ENCODE measurements at regions not wholly inside any gene's neighbourhood (a gene's known extent, or its start where the extent isn't known, plus 50 kb on each side); places are given as distances from the start of the nearest gene placed in this dataset.

DNA sequence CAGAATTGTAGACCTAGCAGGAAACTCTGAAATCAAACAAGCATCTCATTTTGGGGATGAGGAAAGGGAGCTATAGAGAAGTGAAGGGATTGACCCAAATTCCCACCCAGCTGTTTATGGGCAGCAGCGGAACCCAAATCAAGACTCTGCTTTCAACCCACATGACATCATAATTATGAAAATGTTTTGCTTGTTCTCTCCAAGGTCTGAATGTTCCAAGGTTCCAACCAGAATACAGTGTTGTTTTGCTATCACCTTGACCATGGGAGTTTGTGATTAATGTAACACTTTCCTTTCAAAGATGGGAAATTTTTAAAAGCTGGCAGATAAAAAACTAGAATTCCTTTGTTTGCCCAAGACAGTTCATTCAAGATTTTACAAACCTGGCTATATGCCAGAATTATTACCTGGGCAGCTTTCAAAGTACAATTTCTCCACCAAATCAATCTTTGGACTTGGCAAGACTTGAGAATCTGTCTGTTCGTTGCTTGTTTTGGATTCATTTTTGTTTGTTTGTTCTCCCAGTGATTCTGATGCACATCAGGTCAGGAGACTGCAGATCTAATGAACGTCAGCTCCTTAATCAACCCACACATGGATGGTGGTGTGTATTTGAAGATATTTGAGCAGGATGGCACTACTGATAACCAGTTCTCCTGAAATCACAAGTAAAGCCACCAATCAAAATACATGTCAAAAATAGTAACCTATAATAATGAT, 322.7 kb downstream of the FOXO1 start:
- Histone ChIP-seq H3K4me1 (ENCODE audit: control insufficient read depth, low read length) (peaks cover 5% of the 10 kb centered on the region), H3K4me2 (ENCODE audit: low read length) (no peak overlapping the region), H3K79me2 (ENCODE audit: control insufficient read depth, low read length) (no peaks in the 10 kb centered on the region), H3K9me2 (replicated peaks; ENCODE audit: control insufficient read depth, low read length) (no peaks in the 10 kb centered on the region), H3K27ac (ENCODE audit: low read depth, low read length) (no peak overlapping the region), H3K9me3 (ENCODE audit: control insufficient read depth, insufficient read depth, low read length) (no peaks in the 10 kb centered on the region), H3K36me3 (ENCODE audit: control insufficient read depth, low read length) (no peaks in the 10 kb centered on the region), H3K27me3 (ENCODE audit: control insufficient read depth, low read length) (no peaks in the 10 kb centered on the region), H3F3A (ENCODE audit: control insufficient read depth, insufficient read depth) (no peaks in the 10 kb centered on the region), H3K4me3 (ENCODE audit: low read length) (no peak overlapping the region), H4K20me1 (ENCODE audit: control insufficient read depth, insufficient read depth, low read depth, low read length) (no peaks in the 10 kb centered on the region)
- TF ChIP-seq, protein P1, sequence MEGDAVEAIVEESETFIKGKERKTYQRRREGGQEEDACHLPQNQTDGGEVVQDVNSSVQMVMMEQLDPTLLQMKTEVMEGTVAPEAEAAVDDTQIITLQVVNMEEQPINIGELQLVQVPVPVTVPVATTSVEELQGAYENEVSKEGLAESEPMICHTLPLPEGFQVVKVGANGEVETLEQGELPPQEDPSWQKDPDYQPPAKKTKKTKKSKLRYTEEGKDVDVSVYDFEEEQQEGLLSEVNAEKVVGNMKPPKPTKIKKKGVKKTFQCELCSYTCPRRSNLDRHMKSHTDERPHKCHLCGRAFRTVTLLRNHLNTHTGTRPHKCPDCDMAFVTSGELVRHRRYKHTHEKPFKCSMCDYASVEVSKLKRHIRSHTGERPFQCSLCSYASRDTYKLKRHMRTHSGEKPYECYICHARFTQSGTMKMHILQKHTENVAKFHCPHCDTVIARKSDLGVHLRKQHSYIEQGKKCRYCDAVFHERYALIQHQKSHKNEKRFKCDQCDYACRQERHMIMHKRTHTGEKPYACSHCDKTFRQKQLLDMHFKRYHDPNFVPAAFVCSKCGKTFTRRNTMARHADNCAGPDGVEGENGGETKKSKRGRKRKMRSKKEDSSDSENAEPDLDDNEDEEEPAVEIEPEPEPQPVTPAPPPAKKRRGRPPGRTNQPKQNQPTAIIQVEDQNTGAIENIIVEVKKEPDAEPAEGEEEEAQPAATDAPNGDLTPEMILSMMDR (IDR thresholded peaks at IDR 0.05; ENCODE audit: low read depth, low read length, poor library complexity, severe bottlenecking): no peak
- no peak for TF ChIP-seq EZH2phosphoT487 (IDR thresholded peaks at IDR 0.05; ENCODE audit: borderline replicate concordance, low read length)

DNA sequence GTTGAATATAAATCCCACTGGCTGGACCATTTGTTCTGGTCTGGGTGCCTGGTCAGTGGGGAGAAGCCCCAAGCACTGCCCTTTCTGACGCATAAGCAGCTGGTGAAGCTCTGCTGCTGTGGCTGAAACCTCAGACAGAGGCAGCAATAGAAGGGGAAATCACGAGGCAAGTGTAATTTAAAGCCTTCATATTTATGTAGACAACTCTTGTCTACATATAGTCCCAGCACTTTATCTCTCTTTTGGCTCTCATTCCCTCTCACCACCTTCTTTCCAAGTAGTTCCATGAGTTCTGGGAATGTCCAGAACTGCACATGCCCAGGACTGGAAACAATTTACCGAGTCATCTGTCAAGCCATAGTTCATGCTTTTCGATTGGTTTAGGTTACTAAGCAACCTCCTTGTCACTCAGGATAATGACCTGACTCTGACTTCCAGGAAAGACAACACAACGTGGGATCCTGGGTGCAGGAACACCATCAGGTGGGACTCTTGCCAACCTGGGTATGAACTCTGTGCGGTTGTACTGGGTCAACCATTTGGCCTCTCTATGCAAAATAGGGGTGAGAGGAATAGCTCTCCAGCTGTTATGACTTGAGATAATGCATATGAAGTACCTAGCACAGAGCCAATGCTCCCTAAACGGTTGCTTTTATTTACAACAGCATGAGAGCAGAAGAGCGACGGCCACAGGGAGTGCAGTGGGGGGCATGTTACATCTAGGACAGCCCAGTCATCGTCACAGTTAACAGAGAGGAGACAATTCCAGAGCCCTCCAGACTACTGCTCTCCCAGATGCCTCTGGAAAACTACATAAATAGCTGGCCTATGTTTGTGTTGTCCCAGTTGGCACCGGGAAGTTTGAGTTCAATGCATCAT, 321.9 kb downstream of the FOXO1 start:
- Histone ChIP-seq H4K20me1 (ENCODE audit: control insufficient read depth, insufficient read depth, low read depth, low read length) (no peaks in the 10 kb centered on the region), H3K4me1 (ENCODE audit: control insufficient read depth, low read length) (peaks cover 5% of the 10 kb centered on the region), H3K9me3 (ENCODE audit: control insufficient read depth, insufficient read depth, low read length) (no peaks in the 10 kb centered on the region), H3K9me2 (replicated peaks; ENCODE audit: control insufficient read depth, low read length) (no peaks in the 10 kb centered on the region), H3K4me2 (ENCODE audit: low read length) (no peak overlapping the region), H3K4me3 (ENCODE audit: low read length) (no peak overlapping the region), H3K27ac (ENCODE audit: low read depth, low read length) (no peak overlapping the region), H3K36me3 (ENCODE audit: control insufficient read depth, low read length) (no peaks in the 10 kb centered on the region), H3K27me3 (ENCODE audit: control insufficient read depth, low read length) (no peaks in the 10 kb centered on the region), H3F3A (ENCODE audit: control insufficient read depth, insufficient read depth) (no peaks in the 10 kb centered on the region), H3K79me2 (ENCODE audit: control insufficient read depth, low read length) (no peaks in the 10 kb centered on the region)
- TF ChIP-seq, protein P1 (IDR thresholded peaks at IDR 0.05; ENCODE audit: low read depth, low read length, poor library complexity, severe bottlenecking): no peak
- TF ChIP-seq EZH2phosphoT487 (IDR thresholded peaks at IDR 0.05; ENCODE audit: borderline replicate concordance, low read length): no peak

DNA sequence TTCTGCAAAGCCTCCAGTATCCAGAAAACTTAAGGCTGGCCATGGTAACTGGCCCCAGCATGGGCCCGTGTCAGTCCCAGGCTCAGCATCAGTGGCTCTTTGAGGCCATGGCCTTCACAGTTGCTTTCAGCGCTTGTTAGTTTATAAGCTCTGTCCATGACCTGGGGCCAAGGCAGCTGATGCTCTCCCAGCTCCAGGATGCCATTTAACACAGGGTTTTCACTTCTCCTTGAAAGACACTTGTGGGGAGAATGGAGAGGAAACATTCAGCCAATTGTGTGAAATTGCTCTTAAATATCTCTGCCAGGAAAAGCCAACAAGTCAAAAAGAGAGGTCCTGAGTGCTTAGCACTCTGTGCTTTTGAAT, 321.3 kb downstream of the FOXO1 start:
- no peaks in the 10 kb centered on the region for H3K9me2 ChIP-seq (replicated peaks; ENCODE audit: control insufficient read depth, low read length)
- TF ChIP-seq EZH2phosphoT487 (IDR thresholded peaks at IDR 0.05; ENCODE audit: borderline replicate concordance, low read length): no peak
- TF ChIP-seq, protein P1 (IDR thresholded peaks at IDR 0.05; ENCODE audit: low read depth, low read length, poor library complexity, severe bottlenecking): no peak
- no peaks in the 10 kb centered on the region for H3K27me3 ChIP-seq (ENCODE audit: control insufficient read depth, low read length)
- H3K4me3 ChIP-seq (ENCODE audit: low read length): no peak overlapping the region
- H3K79me2 ChIP-seq (ENCODE audit: control insufficient read depth, low read length): no peaks in the 10 kb centered on the region
- H3F3A ChIP-seq (ENCODE audit: control insufficient read depth, insufficient read depth): no peaks in the 10 kb centered on the region
- H3K27ac ChIP-seq (ENCODE audit: low read depth, low read length): no peak overlapping the region
- H3K4me1 ChIP-seq (ENCODE audit: control insufficient read depth, low read length): peaks cover 5% of the 10 kb centered on the region
- no peaks in the 10 kb centered on the region for H4K20me1 ChIP-seq (ENCODE audit: control insufficient read depth, insufficient read depth, low read depth, low read length)
- H3K4me2 ChIP-seq (ENCODE audit: low read length): no peak overlapping the region
- H3K9me3 ChIP-seq (ENCODE audit: control insufficient read depth, insufficient read depth, low read length): no peaks in the 10 kb centered on the region
- no peaks in the 10 kb centered on the region for H3K36me3 ChIP-seq (ENCODE audit: control insufficient read depth, low read length)
